ENCODE measurements at regions not wholly inside any gene's neighbourhood (a gene's known extent, or its start where the extent isn't known, plus 50 kb on each side); places are given as distances from the start of the nearest gene placed in this dataset.

DNA sequence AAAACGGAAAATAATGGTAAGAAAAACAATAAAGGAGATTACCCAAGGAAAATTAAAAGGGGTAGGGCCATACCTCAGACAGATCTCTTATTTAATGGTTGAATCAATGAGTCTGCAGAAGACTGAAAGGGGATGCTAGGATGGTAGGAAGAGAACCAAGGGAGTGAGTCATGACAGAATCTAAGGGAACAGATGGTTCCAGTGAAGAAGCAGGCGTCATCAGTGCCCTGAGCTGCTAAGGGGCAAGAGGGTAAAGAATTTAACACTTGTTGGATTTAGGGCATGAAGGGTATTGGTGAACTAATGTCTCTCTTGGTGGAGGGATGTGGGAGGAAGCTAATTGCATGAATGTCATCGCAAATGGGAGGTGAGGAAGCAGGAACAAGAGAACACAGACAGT is 329.2 kb upstream of the TSHZ3 start:
- H3K4me3 ChIP-seq (ENCODE audit: low read depth, low read length): no peak overlapping the region
- H3K79me1 ChIP-seq (ENCODE audit: low read length): no peaks in the 10 kb centered on the region
- no peak overlapping the region for H3K27ac ChIP-seq (ENCODE audit: low read depth, low read length)
- no peak overlapping the region for H2BK120ac ChIP-seq (ENCODE audit: insufficient read depth, low read length, poor library complexity)
- H3K14ac ChIP-seq (ENCODE audit: low read length): no peak overlapping the region
- no peak overlapping the region for H2AFZ ChIP-seq (ENCODE audit: insufficient read depth, low read length, poor library complexity)
- no peak overlapping the region for H3K4me2 ChIP-seq (ENCODE audit: low read length)
- no peak for DNase-seq
- H3K4me1 ChIP-seq (ENCODE audit: control insufficient read depth in 1 of 2, insufficient read depth in 2 of 2, low read length in 2 of 2): no peaks in the 10 kb centered on the region
- H3K27me3 ChIP-seq (ENCODE audit: insufficient read depth, low read length): no peaks in the 10 kb centered on the region
- no peak overlapping the region for H2BK5ac ChIP-seq (ENCODE audit: low read depth, low read length, poor library complexity)
- H3K79me2 ChIP-seq (ENCODE audit: control insufficient read depth, insufficient read depth, low read length, poor library complexity): no peaks in the 10 kb centered on the region
- no peak overlapping the region for H3K18ac ChIP-seq (ENCODE audit: low read length)
- no peak overlapping the region for H3K23ac ChIP-seq (ENCODE audit: low read length)
- H3K36me3 ChIP-seq (ENCODE audit: control insufficient read depth in 1 of 2, insufficient read depth in 2 of 2, low read length in 2 of 2): no peaks in the 10 kb centered on the region
- no peak overlapping the region for H2AK5ac ChIP-seq (ENCODE audit: low read length)
- no peak overlapping the region for H2BK12ac ChIP-seq (ENCODE audit: low read length)
- H4K8ac ChIP-seq (ENCODE audit: low read depth, low read length): no peak overlapping the region
- H3K9ac ChIP-seq (ENCODE audit: low read length): no peak overlapping the region
- H4K91ac ChIP-seq (ENCODE audit: low read depth, low read length): no peak overlapping the region
- H3K4ac ChIP-seq (ENCODE audit: low read depth, low read length): no peak overlapping the region
- no CpG with 5 or more reads among the region's 3 CpGs for WGBS (ENCODE audit: extremely low coverage, insufficient coverage, insufficient read length)
- no peaks in the 10 kb centered on the region for H3K9me3 ChIP-seq (ENCODE audit: insufficient read depth, low read depth, low read length)
- H4K12ac ChIP-seq (ENCODE audit: low read depth, low read length): no peak overlapping the region

DNA sequence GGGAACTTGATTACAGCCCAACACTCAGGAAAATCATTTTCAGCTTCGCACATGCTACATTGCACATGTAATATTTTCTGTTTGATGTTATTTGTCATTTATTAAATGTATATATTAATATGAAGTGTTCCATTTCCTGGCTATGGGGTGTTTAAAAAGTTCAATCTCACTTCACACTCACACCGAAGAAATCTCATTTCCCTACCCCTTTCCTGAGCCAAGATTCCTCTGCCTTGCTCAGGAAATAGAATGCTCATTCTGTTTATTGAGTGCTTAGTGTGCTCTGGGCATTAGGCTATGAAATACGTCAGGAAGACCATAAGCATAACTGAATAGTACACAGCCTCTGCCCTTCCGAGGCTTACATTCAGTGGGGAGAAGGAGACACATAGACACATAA is 331.9 kb upstream of the TSHZ3 start:
- H3K4me2 ChIP-seq (ENCODE audit: low read length): no peak overlapping the region
- H3K4ac ChIP-seq (ENCODE audit: low read depth, low read length): no peak overlapping the region
- no peaks in the 10 kb centered on the region for H3K4me1 ChIP-seq (ENCODE audit: control insufficient read depth in 1 of 2, insufficient read depth in 2 of 2, low read length in 2 of 2)
- no peak overlapping the region for H3K14ac ChIP-seq (ENCODE audit: low read length)
- no peak overlapping the region for H4K8ac ChIP-seq (ENCODE audit: low read depth, low read length)
- no peak overlapping the region for H2AK5ac ChIP-seq (ENCODE audit: low read length)
- no peak overlapping the region for H3K9ac ChIP-seq (ENCODE audit: low read length)
- no peaks in the 10 kb centered on the region for H3K79me1 ChIP-seq (ENCODE audit: low read length)
- H3K27ac ChIP-seq (ENCODE audit: low read depth, low read length): no peak overlapping the region
- no peak overlapping the region for H4K91ac ChIP-seq (ENCODE audit: low read depth, low read length)
- H2BK120ac ChIP-seq (ENCODE audit: insufficient read depth, low read length, poor library complexity): no peak overlapping the region
- H3K18ac ChIP-seq (ENCODE audit: low read length): no peak overlapping the region
- no peak overlapping the region for H4K12ac ChIP-seq (ENCODE audit: low read depth, low read length)
- H2BK5ac ChIP-seq (ENCODE audit: low read depth, low read length, poor library complexity): no peak overlapping the region
- H3K23ac ChIP-seq (ENCODE audit: low read length): no peak overlapping the region
- no peak overlapping the region for H3K4me3 ChIP-seq (ENCODE audit: low read depth, low read length)
- no peaks in the 10 kb centered on the region for H3K79me2 ChIP-seq (ENCODE audit: control insufficient read depth, insufficient read depth, low read length, poor library complexity)
- no peaks in the 10 kb centered on the region for H3K9me3 ChIP-seq (ENCODE audit: insufficient read depth, low read depth, low read length)
- H2AFZ ChIP-seq (ENCODE audit: insufficient read depth, low read length, poor library complexity): no peak overlapping the region
- H3K27me3 ChIP-seq (ENCODE audit: insufficient read depth, low read length): no peaks in the 10 kb centered on the region
- H3K36me3 ChIP-seq (ENCODE audit: control insufficient read depth in 1 of 2, insufficient read depth in 2 of 2, low read length in 2 of 2): no peaks in the 10 kb centered on the region
- no peak for DNase-seq
- H2BK12ac ChIP-seq (ENCODE audit: low read length): no peak overlapping the region
- no CpG with 5 or more reads among the region's 4 CpGs for WGBS (ENCODE audit: extremely low coverage, insufficient coverage, insufficient read length)

- Histone ChIP-seq H2AFZ (ENCODE audit: insufficient read depth, low read length, poor library complexity) (no peak overlapping the region), H3K4me2 (ENCODE audit: low read length) (no peak overlapping the region), H2BK12ac (ENCODE audit: low read length) (no peak overlapping the region), H3K79me1 (ENCODE audit: low read length) (no peaks in the 10 kb centered on the region), H3K36me3 (ENCODE audit: control insufficient read depth in 1 of 2, insufficient read depth in 2 of 2, low read length in 2 of 2) (no peaks in the 10 kb centered on the region), H3K9ac (ENCODE audit: low read length) (no peak overlapping the region), H2AK5ac (ENCODE audit: low read length) (no peak overlapping the region), H3K4me1 (ENCODE audit: control insufficient read depth in 1 of 2, insufficient read depth in 2 of 2, low read length in 2 of 2) (no peaks in the 10 kb centered on the region), H3K9me3 (ENCODE audit: insufficient read depth, low read depth, low read length) (peaks cover 3% of the 10 kb centered on the region), H3K79me2 (ENCODE audit: control insufficient read depth, insufficient read depth, low read length, poor library complexity) (no peaks in the 10 kb centered on the region), H2BK5ac (ENCODE audit: low read depth, low read length, poor library complexity) (no peak overlapping the region), H3K18ac (ENCODE audit: low read length) (no peak overlapping the region), H2BK120ac (ENCODE audit: insufficient read depth, low read length, poor library complexity) (no peak overlapping the region), H3K14ac (ENCODE audit: low read length) (no peak overlapping the region), H4K12ac (ENCODE audit: low read depth, low read length) (no peak overlapping the region), H3K4ac (ENCODE audit: low read depth, low read length) (no peak overlapping the region), H3K23ac (ENCODE audit: low read length) (no peak overlapping the region), H3K27ac (ENCODE audit: low read depth, low read length) (no peak overlapping the region), H4K8ac (ENCODE audit: low read depth, low read length) (no peak overlapping the region), H4K91ac (ENCODE audit: low read depth, low read length) (no peak overlapping the region), H3K4me3 (ENCODE audit: low read depth, low read length) (no peak overlapping the region), H3K27me3 (ENCODE audit: insufficient read depth, low read length) (no peaks in the 10 kb centered on the region)
- no CpG with 5 or more reads among the region's 14 CpGs for WGBS (ENCODE audit: extremely low coverage, insufficient coverage, insufficient read length)
- no peak for DNase-seq
Observed at GRCh38 chr19:31693131-31693932, 344.1 kb upstream of the TSHZ3 start.

GRCh38 chr19:31693933-31694269 is 344.7 kb upstream of the TSHZ3 start:
- no peak for DNase-seq
- no peak overlapping the region for H2AFZ ChIP-seq (ENCODE audit: insufficient read depth, low read length, poor library complexity)
- H3K27ac ChIP-seq (ENCODE audit: low read depth, low read length): no peak overlapping the region
- no peak overlapping the region for H4K91ac ChIP-seq (ENCODE audit: low read depth, low read length)
- no peak overlapping the region for H3K9ac ChIP-seq (ENCODE audit: low read length)
- H2BK5ac ChIP-seq (ENCODE audit: low read depth, low read length, poor library complexity): no peak overlapping the region
- H3K9me3 ChIP-seq (ENCODE audit: insufficient read depth, low read depth, low read length): peaks cover 3% of the 10 kb centered on the region
- no peak overlapping the region for H3K18ac ChIP-seq (ENCODE audit: low read length)
- no peaks in the 10 kb centered on the region for H3K79me1 ChIP-seq (ENCODE audit: low read length)
- H2BK120ac ChIP-seq (ENCODE audit: insufficient read depth, low read length, poor library complexity): no peak overlapping the region
- no peaks in the 10 kb centered on the region for H3K36me3 ChIP-seq (ENCODE audit: control insufficient read depth in 1 of 2, insufficient read depth in 2 of 2, low read length in 2 of 2)
- H3K4ac ChIP-seq (ENCODE audit: low read depth, low read length): no peak overlapping the region
- H4K8ac ChIP-seq (ENCODE audit: low read depth, low read length): no peak overlapping the region
- H3K23ac ChIP-seq (ENCODE audit: low read length): no peak overlapping the region
- H3K14ac ChIP-seq (ENCODE audit: low read length): no peak overlapping the region
- no peak overlapping the region for H2BK12ac ChIP-seq (ENCODE audit: low read length)
- no peak overlapping the region for H2AK5ac ChIP-seq (ENCODE audit: low read length)
- H3K4me3 ChIP-seq (ENCODE audit: low read depth, low read length): no peak overlapping the region
- no peaks in the 10 kb centered on the region for H3K27me3 ChIP-seq (ENCODE audit: insufficient read depth, low read length)
- no CpG with 5 or more reads among the region's 6 CpGs for WGBS (ENCODE audit: extremely low coverage, insufficient coverage, insufficient read length)
- H3K4me1 ChIP-seq (ENCODE audit: control insufficient read depth in 1 of 2, insufficient read depth in 2 of 2, low read length in 2 of 2): no peaks in the 10 kb centered on the region
- H3K79me2 ChIP-seq (ENCODE audit: control insufficient read depth, insufficient read depth, low read length, poor library complexity): no peaks in the 10 kb centered on the region
- no peak overlapping the region for H3K4me2 ChIP-seq (ENCODE audit: low read length)
- H4K12ac ChIP-seq (ENCODE audit: low read depth, low read length): no peak overlapping the region
